Hepatocyte (in vitro differentiated cells): ENCODE measurements at regions not wholly inside any gene's neighbourhood (a gene's known extent, or its start where the extent isn't known, plus 50 kb on each side); places are given as distances from the start of the nearest gene placed in this dataset.

Source experiments
- EZH2 ChIP-seq: fragments of 200-600 bp; sonication (generic); IDR thresholded peaks from 2 replicates; pipeline ENCODE4 v1.6.1; 2016; ENCODE audit warnings: antibody characterized with exemption, mild to moderate bottlenecking, borderline replicate concordance
- TF ChIP-seq, protein P1 (sequence below): fragments of 200-600 bp; sonication (generic); IDR thresholded peaks from 2 replicates; pipeline ENCODE4 v1.5.1; 2016; ENCODE audit warnings: antibody characterized with exemption, mild to moderate bottlenecking; ENCODE audit not compliant: poor library complexity

DNA sequence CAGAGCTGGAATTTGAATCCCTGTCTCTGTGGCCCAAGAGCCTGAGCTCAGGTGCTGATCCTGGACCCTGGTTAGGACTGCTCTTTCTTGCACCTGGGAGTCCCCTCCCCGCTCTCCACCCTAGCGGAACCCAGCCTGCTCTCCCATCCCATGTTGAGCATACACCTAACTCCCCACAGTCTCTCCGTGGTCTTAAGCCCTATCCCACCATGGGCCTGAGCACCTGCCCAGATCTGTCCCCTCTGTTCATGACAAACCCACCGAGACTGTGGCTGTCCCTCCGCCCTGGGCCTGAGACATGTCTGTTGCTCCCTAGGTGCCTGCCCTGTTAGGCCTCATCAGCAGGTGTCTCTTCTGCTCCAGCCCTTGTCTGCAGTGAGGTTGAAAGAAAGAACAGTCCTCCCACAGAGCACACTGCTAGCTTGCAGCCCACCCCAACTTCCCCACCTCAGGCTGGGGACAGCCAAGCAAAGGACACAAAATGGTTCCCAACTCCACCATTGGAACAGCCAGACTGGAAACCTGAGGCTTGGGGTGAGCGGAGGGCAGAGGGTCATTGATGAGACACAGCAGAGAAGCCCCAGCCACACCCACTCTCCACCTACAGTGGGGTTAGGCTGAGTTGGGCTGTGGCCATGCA lies 118.5 kb downstream of the MATN1 start:
- TF ChIP-seq, protein P1, sequence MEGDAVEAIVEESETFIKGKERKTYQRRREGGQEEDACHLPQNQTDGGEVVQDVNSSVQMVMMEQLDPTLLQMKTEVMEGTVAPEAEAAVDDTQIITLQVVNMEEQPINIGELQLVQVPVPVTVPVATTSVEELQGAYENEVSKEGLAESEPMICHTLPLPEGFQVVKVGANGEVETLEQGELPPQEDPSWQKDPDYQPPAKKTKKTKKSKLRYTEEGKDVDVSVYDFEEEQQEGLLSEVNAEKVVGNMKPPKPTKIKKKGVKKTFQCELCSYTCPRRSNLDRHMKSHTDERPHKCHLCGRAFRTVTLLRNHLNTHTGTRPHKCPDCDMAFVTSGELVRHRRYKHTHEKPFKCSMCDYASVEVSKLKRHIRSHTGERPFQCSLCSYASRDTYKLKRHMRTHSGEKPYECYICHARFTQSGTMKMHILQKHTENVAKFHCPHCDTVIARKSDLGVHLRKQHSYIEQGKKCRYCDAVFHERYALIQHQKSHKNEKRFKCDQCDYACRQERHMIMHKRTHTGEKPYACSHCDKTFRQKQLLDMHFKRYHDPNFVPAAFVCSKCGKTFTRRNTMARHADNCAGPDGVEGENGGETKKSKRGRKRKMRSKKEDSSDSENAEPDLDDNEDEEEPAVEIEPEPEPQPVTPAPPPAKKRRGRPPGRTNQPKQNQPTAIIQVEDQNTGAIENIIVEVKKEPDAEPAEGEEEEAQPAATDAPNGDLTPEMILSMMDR = no peak
- TF ChIP-seq EZH2 = no peak
